ENCODE measurements at regions not wholly inside any gene's neighbourhood (a gene's known extent, or its start where the extent isn't known, plus 50 kb on each side); places are given as distances from the start of the nearest gene placed in this dataset.

DNA sequence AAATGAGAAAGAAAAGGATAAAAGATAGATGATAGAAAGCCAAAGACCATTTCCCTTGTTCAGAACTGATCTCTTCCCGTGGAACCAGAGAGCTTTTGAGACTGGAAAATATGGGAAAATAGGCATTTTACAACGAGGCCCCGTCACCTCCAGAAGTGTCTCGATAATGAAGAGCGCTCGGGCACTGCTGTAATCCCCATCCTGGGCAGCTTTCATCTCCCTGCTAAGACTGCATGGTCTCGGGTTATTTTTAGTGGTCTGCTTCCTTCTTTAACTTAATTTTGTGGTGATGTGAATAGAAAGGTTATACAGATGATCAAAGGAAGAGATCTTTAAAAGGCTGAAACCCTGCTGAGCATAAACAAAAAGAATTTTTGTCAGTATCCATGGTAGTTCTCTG is 176.6 kb downstream of the METTL4 start:
- H3K36me3 ChIP-seq (ENCODE audit: control insufficient read depth, insufficient read depth, low read length) = no peaks in the 10 kb centered on the region
- H3K9me3 Mint-ChIP-seq = no peaks in the 10 kb centered on the region
- H3K4me1 Mint-ChIP-seq = peaks cover 2% of the 10 kb centered on the region
- no peak overlapping the region for H3K4me3 ChIP-seq (ENCODE audit: low read length)
- H3K27me3 ChIP-seq (ENCODE audit: control insufficient read depth, insufficient read depth, low read length, poor library complexity, severe bottlenecking) = no peaks in the 10 kb centered on the region
- no peaks in the 10 kb centered on the region for H3K4me1 ChIP-seq (ENCODE audit: control insufficient read depth, insufficient read depth, low read length)
- WGBS, 2 experiments (ENCODE audit: insufficient coverage in 1 of 2, insufficient read length in 1 of 2) = 80 to 88% methylated on average over 7 of the region's 7 CpGs
- no peaks in the 10 kb centered on the region for H3K36me3 Mint-ChIP-seq (ENCODE audit: low read depth)
- no peak overlapping the region for H3K27ac Mint-ChIP-seq
- H3K27ac ChIP-seq (ENCODE audit: low read depth, low read length) = peak overlapping the region; percentile 45
- TF ChIP-seq, protein P1, sequence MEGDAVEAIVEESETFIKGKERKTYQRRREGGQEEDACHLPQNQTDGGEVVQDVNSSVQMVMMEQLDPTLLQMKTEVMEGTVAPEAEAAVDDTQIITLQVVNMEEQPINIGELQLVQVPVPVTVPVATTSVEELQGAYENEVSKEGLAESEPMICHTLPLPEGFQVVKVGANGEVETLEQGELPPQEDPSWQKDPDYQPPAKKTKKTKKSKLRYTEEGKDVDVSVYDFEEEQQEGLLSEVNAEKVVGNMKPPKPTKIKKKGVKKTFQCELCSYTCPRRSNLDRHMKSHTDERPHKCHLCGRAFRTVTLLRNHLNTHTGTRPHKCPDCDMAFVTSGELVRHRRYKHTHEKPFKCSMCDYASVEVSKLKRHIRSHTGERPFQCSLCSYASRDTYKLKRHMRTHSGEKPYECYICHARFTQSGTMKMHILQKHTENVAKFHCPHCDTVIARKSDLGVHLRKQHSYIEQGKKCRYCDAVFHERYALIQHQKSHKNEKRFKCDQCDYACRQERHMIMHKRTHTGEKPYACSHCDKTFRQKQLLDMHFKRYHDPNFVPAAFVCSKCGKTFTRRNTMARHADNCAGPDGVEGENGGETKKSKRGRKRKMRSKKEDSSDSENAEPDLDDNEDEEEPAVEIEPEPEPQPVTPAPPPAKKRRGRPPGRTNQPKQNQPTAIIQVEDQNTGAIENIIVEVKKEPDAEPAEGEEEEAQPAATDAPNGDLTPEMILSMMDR (conservative IDR thresholded peaks at IDR 0.05) = no peak
- no peak overlapping the region for H3K4me3 Mint-ChIP-seq
- H3K27me3 Mint-ChIP-seq (ENCODE audit: insufficient read depth) = no peaks in the 10 kb centered on the region
- no peak for DNase-seq
- H3K9me3 ChIP-seq (ENCODE audit: control insufficient read depth, low read length) = no peaks in the 10 kb centered on the region
- H3K9ac ChIP-seq (ENCODE audit: extremely low read depth, low read length, poor library complexity, severe bottlenecking) = no peak overlapping the region

DNA sequence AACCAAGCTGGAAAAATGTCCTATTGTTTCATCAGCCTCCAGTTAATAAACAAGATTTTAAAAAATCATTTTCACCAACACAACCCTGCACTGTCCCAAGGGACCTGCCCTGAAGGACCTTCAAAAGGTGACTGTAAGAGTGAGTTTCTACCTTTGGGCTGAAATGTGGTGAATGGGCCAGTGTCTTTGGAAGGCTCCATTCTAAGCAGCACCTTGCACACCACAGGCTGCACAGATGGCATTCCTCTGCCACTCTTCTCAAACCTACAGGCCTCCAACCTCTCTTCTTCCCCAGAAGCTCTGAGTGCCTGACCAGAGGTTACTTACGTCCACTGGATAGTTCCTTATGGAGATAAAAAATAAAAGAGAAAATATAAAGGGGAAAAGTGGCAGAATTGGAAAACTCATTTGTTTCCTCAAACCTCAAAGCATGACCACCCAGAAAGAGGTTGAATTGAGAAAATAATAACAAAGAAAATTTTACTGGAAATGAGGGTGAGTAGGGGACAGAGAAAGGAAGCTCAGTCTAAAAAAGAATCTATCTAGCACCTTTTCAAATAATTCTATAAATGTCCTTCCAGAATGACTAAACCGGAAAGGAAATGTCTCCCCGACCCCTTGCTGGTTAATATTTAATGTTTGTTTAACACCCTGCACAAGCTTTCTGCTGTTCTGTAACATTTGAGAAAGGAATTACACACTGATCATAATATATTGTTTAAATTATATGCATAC is 175.7 kb downstream of the METTL4 start:
- H3K36me3 Mint-ChIP-seq (ENCODE audit: low read depth) = no peaks in the 10 kb centered on the region
- 100% methylated on average over 2 of the region's 3 CpGs; no CpG with 5 or more reads in 1 of the 2 experiments for WGBS, 2 experiments (ENCODE audit: insufficient coverage in 1 of 2, insufficient read length in 1 of 2)

DNA sequence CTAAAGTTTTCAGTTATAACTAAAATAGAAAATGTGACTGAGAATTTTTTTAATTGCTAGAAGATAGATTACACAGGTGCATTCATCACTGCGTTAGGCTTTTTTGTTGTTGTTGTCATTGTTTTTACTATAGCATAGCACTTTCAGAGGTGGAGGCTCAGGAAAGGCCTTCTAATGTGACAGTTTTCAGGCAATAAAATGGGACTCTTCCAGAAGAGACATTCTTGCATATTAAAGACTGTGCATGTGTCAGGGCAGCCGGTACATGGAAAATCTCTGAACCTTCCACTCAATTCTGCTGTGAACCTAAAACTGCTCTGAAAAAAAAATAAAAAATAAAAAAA is 175.2 kb downstream of the METTL4 start:
- Mint-ChIP-seq H3K4me3 (no peak overlapping the region), H3K36me3 (ENCODE audit: low read depth) (no peaks in the 10 kb centered on the region), H3K9me3 (no peaks in the 10 kb centered on the region), H3K27ac (no peak overlapping the region), H3K27me3 (ENCODE audit: insufficient read depth) (no peaks in the 10 kb centered on the region), H3K4me1 (peaks cover 2% of the 10 kb centered on the region)
- Histone ChIP-seq H3K9ac (ENCODE audit: extremely low read depth, low read length, poor library complexity, severe bottlenecking) (no peak overlapping the region), H3K4me1 (ENCODE audit: control insufficient read depth, insufficient read depth, low read length) (no peaks in the 10 kb centered on the region), H3K27me3 (ENCODE audit: control insufficient read depth, insufficient read depth, low read length, poor library complexity, severe bottlenecking) (no peaks in the 10 kb centered on the region), H3K36me3 (ENCODE audit: control insufficient read depth, insufficient read depth, low read length) (no peaks in the 10 kb centered on the region), H3K4me3 (ENCODE audit: low read length) (no peak overlapping the region), H3K27ac (ENCODE audit: low read depth, low read length) (no peak overlapping the region), H3K9me3 (ENCODE audit: control insufficient read depth, low read length) (no peaks in the 10 kb centered on the region)
- 90% methylated on average over 2 of the region's 2 CpGs; no CpG with 5 or more reads in 1 of the 2 experiments for WGBS, 2 experiments (ENCODE audit: insufficient coverage in 1 of 2, insufficient read length in 1 of 2)
- TF ChIP-seq, protein P1 (conservative IDR thresholded peaks at IDR 0.05) = no peak
- no peak for DNase-seq

More for the DNA sequence above, 175.7 kb downstream of the METTL4 start:
- H3K4me1 ChIP-seq (ENCODE audit: control insufficient read depth, insufficient read depth, low read length) = no peaks in the 10 kb centered on the region
- no peak overlapping the region for H3K4me3 ChIP-seq (ENCODE audit: low read length)
- Mint-ChIP-seq H3K4me1 (peaks cover 2% of the 10 kb centered on the region), H3K4me3 (no peak overlapping the region), H3K27me3 (ENCODE audit: insufficient read depth) (no peaks in the 10 kb centered on the region), H3K9me3 (no peaks in the 10 kb centered on the region), H3K27ac (no peak overlapping the region)
- DNase-seq = no peak
- no peak overlapping the region for H3K9ac ChIP-seq (ENCODE audit: extremely low read depth, low read length, poor library complexity, severe bottlenecking)
- H3K36me3 ChIP-seq (ENCODE audit: control insufficient read depth, insufficient read depth, low read length) = no peaks in the 10 kb centered on the region
- TF ChIP-seq, protein P1 (conservative IDR thresholded peaks at IDR 0.05) = no peak
- no peaks in the 10 kb centered on the region for H3K9me3 ChIP-seq (ENCODE audit: control insufficient read depth, low read length)
- no peaks in the 10 kb centered on the region for H3K27me3 ChIP-seq (ENCODE audit: control insufficient read depth, insufficient read depth, low read length, poor library complexity, severe bottlenecking)
- no peak overlapping the region for H3K27ac ChIP-seq (ENCODE audit: low read depth, low read length)
